Sigmoid colon (tissue), 6 donors: ENCODE measurements at regions not wholly inside any gene's neighbourhood (a gene's known extent, or its start where the extent isn't known, plus 50 kb on each side); places are given as distances from the start of the nearest gene placed in this dataset.
"Not testable (repeated sequence)": the region's sequence is repeated elsewhere in the genome, so short reads cannot be mapped to it uniquely, and the experiment has no call there.

Experiments
- DNase-seq: peaks from one replicate; pipeline ENCODE4 v3.0.0-alpha.2; 2019
- H3K27ac ChIP-seq, 4 donors: fragments of 200-600 bp; sonication (generic); one replicate each; pipeline ENCODE4 v1.5.1; 2016 to 2019; ENCODE audit warnings: mild to moderate bottlenecking in 1 of 4
- H3K27me3 ChIP-seq, 3 donors: fragments of 200-600 bp; sonication (generic); one replicate each; pipeline ENCODE4 v1.5.1; 2019; ENCODE audit warnings: mild to moderate bottlenecking in 1 of 3
- H3K36me3 ChIP-seq, 4 donors: fragments of 200-600 bp; sonication (generic); one replicate each; pipeline ENCODE4 v1.5.1; 2016 to 2019
- H3K4me1 ChIP-seq, 4 donors: fragments of 200-600 bp; sonication (generic); one replicate each; pipeline ENCODE4 v1.5.1; 2017 to 2019
- H3K4me3 ChIP-seq, 4 donors: fragments of 200-600 bp; sonication (generic); one replicate each; pipeline ENCODE4 v1.5.1; 2017 to 2019; ENCODE audit warnings: mild to moderate bottlenecking in 2 of 4, moderate library complexity in 1 of 4
- H3K9me3 ChIP-seq, 4 donors: fragments of 200-600 bp in 3 of 4; sonication (generic) in 3 of 4; one replicate each; pipeline versions ENCODE4 v1.5.1 to v1.6.1; 2013 to 2019
- EP300 ChIP-seq, 4 donors: sonication (generic); formaldehyde crosslinking; IDR thresholded peaks; one replicate each; pipeline ENCODE4 v1.6.1; 2017; ENCODE audit warnings: antibody characterized with exemption in 4 of 4
- POLR2A ChIP-seq, 2 donors: fragments of 450-650 bp; IDR thresholded peaks; one replicate each; pipeline ENCODE4 v1.6.1; 2016; ENCODE audit warnings: antibody characterized with exemption in 2 of 2, mild to moderate bottlenecking in 2 of 2, moderate library complexity in 2 of 2
- POLR2AphosphoS5 ChIP-seq, 4 donors: sonication (generic); formaldehyde crosslinking; IDR thresholded peaks; one replicate each; pipeline ENCODE4 v1.6.1; 2017; ENCODE audit warnings: antibody characterized with exemption in 4 of 4
- WGBS, 2 donors: extraction: QIAGEN DNeasy Blood & Tissue Kit; methylation state at CpG; one replicate each; pipeline ENCODE4 v1.1.7; 2013; 5-methylcytosine and 5-hydroxymethylcytosine counted together
- intact Hi-C: fragments of 100-400 bp; cut with DNase I; formaldehyde crosslinking; loops from one replicate; pipeline ENCODE4 v1.15.1; 2023
- TF ChIP-seq, protein P1 (sequence below), 4 experiments: fragments of 450-650 bp in 3 of 4; fragments of 200-600 bp in 1 of 4; IDR thresholded peaks; one replicate each; pipeline ENCODE4 v1.5.1; 2016 to 2019; ENCODE audit warnings: antibody characterized with exemption in 4 of 4, mild to moderate bottlenecking in 3 of 4, moderate library complexity in 2 of 4
- donor health status: healthy with polysubstance abuse.
- donor health status: healthy.

- WGBS, 2 donors: 1% methylated on average over 51 of the region's 51 CpGs
Measured at GRCh38 chr6:27809939-27810767, 102.0 kb downstream of the OR2B2 start.

GRCh38 chr6:27809067-27809938 is 102.9 kb downstream of the OR2B2 start:
- Histone ChIP-seq H3K4me3 (peak overlapping the region in 3 of 4 donors; percentile 50 to 57 (median 51)), H3K9me3 (no peaks in the 10 kb centered on the region), H3K27me3 (peaks cover 22 to 81% (median 55%) of the 10 kb centered on the region in 3 donors), H3K27ac (peak overlapping the region; percentile 79 to 92 (median 84)), H3K36me3 (no peaks in the 10 kb centered on the region), H3K4me1 (peaks cover 0 to 28% (median 16%) of the 10 kb centered on the region in 4 donors)
- intact Hi-C loops: loop anchor here (5.0 kb wide), 1 partner anchor 1212 kb away; the partner anchor contains the start of gene ABT1
- TF ChIP-seq POLR2AphosphoS5 (IDR thresholded peaks at IDR 0.05) (no peak), EP300 (IDR thresholded peaks at IDR 0.05) (no peak), POLR2A (IDR thresholded peaks at IDR 0.05) (no peak)
- TF ChIP-seq, protein P1, sequence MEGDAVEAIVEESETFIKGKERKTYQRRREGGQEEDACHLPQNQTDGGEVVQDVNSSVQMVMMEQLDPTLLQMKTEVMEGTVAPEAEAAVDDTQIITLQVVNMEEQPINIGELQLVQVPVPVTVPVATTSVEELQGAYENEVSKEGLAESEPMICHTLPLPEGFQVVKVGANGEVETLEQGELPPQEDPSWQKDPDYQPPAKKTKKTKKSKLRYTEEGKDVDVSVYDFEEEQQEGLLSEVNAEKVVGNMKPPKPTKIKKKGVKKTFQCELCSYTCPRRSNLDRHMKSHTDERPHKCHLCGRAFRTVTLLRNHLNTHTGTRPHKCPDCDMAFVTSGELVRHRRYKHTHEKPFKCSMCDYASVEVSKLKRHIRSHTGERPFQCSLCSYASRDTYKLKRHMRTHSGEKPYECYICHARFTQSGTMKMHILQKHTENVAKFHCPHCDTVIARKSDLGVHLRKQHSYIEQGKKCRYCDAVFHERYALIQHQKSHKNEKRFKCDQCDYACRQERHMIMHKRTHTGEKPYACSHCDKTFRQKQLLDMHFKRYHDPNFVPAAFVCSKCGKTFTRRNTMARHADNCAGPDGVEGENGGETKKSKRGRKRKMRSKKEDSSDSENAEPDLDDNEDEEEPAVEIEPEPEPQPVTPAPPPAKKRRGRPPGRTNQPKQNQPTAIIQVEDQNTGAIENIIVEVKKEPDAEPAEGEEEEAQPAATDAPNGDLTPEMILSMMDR (IDR thresholded peaks at IDR 0.05): no peak
- no peak for DNase-seq
- 19 to 21% methylated on average over 7 of the region's 7 CpGs for WGBS, 2 donors

More at GRCh38 chr6:27809939-27810767, 102.0 kb downstream of the OR2B2 start:
- peak; percentile 89 for DNase-seq
- H3K27me3 ChIP-seq: peaks cover 22 to 85% (median 62%) of the 10 kb centered on the region in 3 donors
- H3K4me1 ChIP-seq: peaks cover 0 to 28% (median 16%) of the 10 kb centered on the region in 4 donors
- H3K4me3 ChIP-seq: peak overlapping the region; percentile 42 to 57 (median 50)
- H3K27ac ChIP-seq: peak overlapping the region; percentile 79 to 92 (median 84)
- TF ChIP-seq POLR2A (IDR thresholded peaks at IDR 0.05) (peak; percentile 93 to 96), POLR2AphosphoS5 (IDR thresholded peaks at IDR 0.05) (peak; percentile 95 to 98 (median 97)), EP300 (IDR thresholded peaks at IDR 0.05) (no peak)
- TF ChIP-seq, protein P1 (IDR thresholded peaks at IDR 0.05): no peak
- H3K36me3 ChIP-seq: no peaks in the 10 kb centered on the region
- H3K9me3 ChIP-seq: no peaks in the 10 kb centered on the region
- intact Hi-C loops: loop anchor here (2.0 to 5.0 kb wide), 2 partner anchors 27 to 1213 kb away; partner anchors contain the start of gene ABT1

DNA sequence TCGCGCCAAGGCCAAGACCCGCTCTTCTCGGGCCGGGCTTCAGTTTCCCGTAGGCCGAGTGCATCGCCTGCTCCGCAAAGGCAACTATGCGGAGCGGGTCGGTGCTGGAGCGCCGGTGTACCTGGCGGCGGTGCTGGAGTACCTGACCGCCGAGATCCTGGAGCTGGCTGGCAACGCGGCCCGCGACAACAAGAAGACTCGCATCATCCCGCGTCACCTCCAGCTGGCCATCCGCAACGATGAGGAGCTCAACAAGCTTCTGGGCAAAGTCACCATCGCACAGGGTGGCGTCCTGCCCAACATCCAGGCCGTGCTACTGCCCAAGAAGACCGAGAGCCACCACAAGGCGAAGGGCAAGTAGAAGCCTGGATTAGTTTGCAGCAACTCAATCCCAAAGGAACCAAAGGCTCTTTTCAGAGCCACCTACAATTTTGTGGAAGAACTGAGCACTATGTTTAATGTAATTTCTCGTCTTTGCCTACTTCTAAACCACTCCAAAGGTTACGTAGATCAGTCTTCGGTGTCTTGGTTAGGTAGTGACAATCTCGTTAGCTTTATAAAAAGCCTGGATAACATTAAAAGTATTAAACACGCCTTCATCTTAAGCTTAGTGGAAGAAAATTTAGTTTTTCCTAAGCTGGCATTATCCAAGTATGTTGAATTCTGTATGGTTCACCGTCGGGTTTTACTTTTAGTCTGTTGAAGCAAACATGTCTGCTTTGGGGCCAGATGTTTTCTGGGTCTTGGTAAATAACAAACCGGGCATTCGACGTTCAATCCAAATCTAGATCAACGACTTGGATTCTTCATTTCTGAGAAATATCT is 103.7 kb downstream of the OR2B2 start:
- not testable (repeated sequence) for DNase-seq, H3K9me3 ChIP-seq, H3K36me3 ChIP-seq
- Histone ChIP-seq H3K27me3 (peaks cover 22 to 75% (median 50%) of the 10 kb centered on the region in 3 donors), H3K4me1 (peaks cover 0 to 28% (median 16%) of the 10 kb centered on the region in 4 donors), H3K27ac (peak overlapping the region; percentile 74 to 91 (median 81)), H3K4me3 (peak overlapping the region; percentile 38 to 52 (median 42))
- intact Hi-C loops: loop anchor here (5.0 kb wide), 1 partner anchor 1211 kb away; the partner anchor contains the start of gene ABT1
- 5% methylated on average over 26 of the region's 43 CpGs for WGBS, 2 donors

DNA sequence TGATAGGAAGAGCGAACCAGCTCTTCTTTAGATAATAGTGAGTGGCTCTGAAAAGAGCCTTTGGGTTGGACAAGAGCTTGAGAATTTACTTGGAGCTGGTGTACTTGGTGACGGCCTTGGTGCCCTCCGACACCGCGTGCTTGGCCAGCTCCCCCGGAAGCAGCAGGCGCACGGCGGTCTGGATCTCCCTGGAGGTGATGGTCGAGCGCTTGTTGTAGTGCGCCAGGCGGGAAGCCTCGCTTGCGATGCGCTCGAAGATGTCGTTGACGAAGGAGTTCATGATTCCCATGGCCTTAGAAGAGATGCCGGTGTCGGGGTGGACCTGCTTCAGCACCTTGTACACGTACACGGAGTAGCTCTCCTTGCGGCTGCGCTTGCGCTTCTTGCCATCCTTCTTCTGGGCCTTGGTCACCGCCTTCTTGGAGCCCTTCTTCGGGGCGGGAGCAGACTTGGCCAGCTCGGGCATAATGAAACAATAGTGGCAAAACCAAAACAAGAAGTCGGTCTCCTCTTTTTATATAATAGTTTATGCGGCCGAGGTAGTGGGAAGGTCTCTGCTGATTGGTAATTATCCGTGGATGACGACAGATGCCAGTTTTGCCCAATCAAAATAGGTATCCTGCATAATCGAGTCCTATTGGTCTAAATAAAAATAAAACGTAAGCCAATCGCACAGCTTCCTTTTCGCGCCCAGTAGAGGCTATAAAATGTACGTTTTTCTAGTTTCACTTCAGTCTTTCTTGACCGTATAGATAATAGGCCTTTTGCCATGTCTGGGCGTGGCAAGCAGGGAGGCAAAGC is 104.6 kb downstream of the OR2B2 start:
- 0% methylated on average over 43 of the region's 43 CpGs for WGBS, 2 donors
- Histone ChIP-seq H3K27ac (peak overlapping the region; percentile 74 to 91 (median 81)), H3K27me3 (peaks cover 22 to 72% (median 50%) of the 10 kb centered on the region in 3 donors), H3K4me1 (peaks cover 0 to 28% (median 16%) of the 10 kb centered on the region in 4 donors), H3K4me3 (peak overlapping the region; percentile 38 to 52 (median 42))
- peak; percentile 65 to 75 (median 72) for TF ChIP-seq POLR2AphosphoS5 (IDR thresholded peaks at IDR 0.05)
- TF ChIP-seq POLR2A (IDR thresholded peaks at IDR 0.05): peak in 1 of 2 donors; percentile 57
- DNase-seq: peak; percentile 88
- H3K9me3 ChIP-seq, H3K36me3 ChIP-seq: not testable (repeated sequence)
- intact Hi-C loops: loop anchor here (5.0 kb wide), 1 partner anchor 1210 kb away; the partner anchor contains the start of gene ABT1
